ENCODE measurements at regions not wholly inside any gene's neighbourhood (a gene's known extent, or its start where the extent isn't known, plus 50 kb on each side); places are given as distances from the start of the nearest gene placed in this dataset.

GRCh38 chr2:15817748-15818147 is 122.6 kb upstream of the MYCN start:
- no peak for TF ChIP-seq CTCF (IDR thresholded peaks at IDR 0.05; ENCODE audit: partially characterized antibody, unreplicated experiment)
- H3K4me1 Mint-ChIP-seq (ENCODE audit: low read depth, unreplicated experiment), result peaks cover 7% of the 10 kb centered on the region
- no peaks in the 10 kb centered on the region for H3K36me3 Mint-ChIP-seq (ENCODE audit: unreplicated experiment)
- H3K4me3 Mint-ChIP-seq (ENCODE audit: unreplicated experiment), result no peak overlapping the region
- H3K27ac Mint-ChIP-seq (ENCODE audit: unreplicated experiment), result no peak overlapping the region
- H3K9me3 Mint-ChIP-seq (ENCODE audit: unreplicated experiment), result no peaks in the 10 kb centered on the region
- DNase-seq, result no peak
- H3K27me3 Mint-ChIP-seq (ENCODE audit: unreplicated experiment), result peaks cover 3% of the 10 kb centered on the region

GRCh38 chr2:15818318-15818753 is 122.0 kb upstream of the MYCN start:
- Mint-ChIP-seq H3K9me3 (ENCODE audit: unreplicated experiment) (no peaks in the 10 kb centered on the region), H3K36me3 (ENCODE audit: unreplicated experiment) (no peaks in the 10 kb centered on the region), H3K4me3 (ENCODE audit: unreplicated experiment) (no peak overlapping the region), H3K27ac (ENCODE audit: unreplicated experiment) (no peak overlapping the region), H3K27me3 (ENCODE audit: unreplicated experiment) (peaks cover 6% of the 10 kb centered on the region), H3K4me1 (ENCODE audit: low read depth, unreplicated experiment) (peaks cover 5% of the 10 kb centered on the region)
- no peak for TF ChIP-seq CTCF (IDR thresholded peaks at IDR 0.05; ENCODE audit: partially characterized antibody, unreplicated experiment)
- no peak for DNase-seq

- no peak for DNase-seq
- Mint-ChIP-seq H3K9me3 (ENCODE audit: unreplicated experiment) (no peaks in the 10 kb centered on the region), H3K4me3 (ENCODE audit: unreplicated experiment) (no peak overlapping the region), H3K27ac (ENCODE audit: unreplicated experiment) (no peak overlapping the region), H3K4me1 (ENCODE audit: low read depth, unreplicated experiment) (peaks cover 4% of the 10 kb centered on the region), H3K36me3 (ENCODE audit: unreplicated experiment) (no peaks in the 10 kb centered on the region), H3K27me3 (ENCODE audit: unreplicated experiment) (peaks cover 5% of the 10 kb centered on the region)
- no peak for TF ChIP-seq CTCF (IDR thresholded peaks at IDR 0.05; ENCODE audit: partially characterized antibody, unreplicated experiment)
Observed at GRCh38 chr2:15818881-15819280, 121.5 kb upstream of the MYCN start.

- no peak for TF ChIP-seq CTCF (IDR thresholded peaks at IDR 0.05; ENCODE audit: partially characterized antibody, unreplicated experiment)
- H3K27ac Mint-ChIP-seq (ENCODE audit: unreplicated experiment), result no peak overlapping the region
- peaks cover 4% of the 10 kb centered on the region for H3K27me3 Mint-ChIP-seq (ENCODE audit: unreplicated experiment)
- H3K9me3 Mint-ChIP-seq (ENCODE audit: unreplicated experiment), result no peaks in the 10 kb centered on the region
- peaks cover 2% of the 10 kb centered on the region for H3K4me1 Mint-ChIP-seq (ENCODE audit: low read depth, unreplicated experiment)
- H3K36me3 Mint-ChIP-seq (ENCODE audit: unreplicated experiment), result no peaks in the 10 kb centered on the region
- no peak for DNase-seq
- no peak overlapping the region for H3K4me3 Mint-ChIP-seq (ENCODE audit: unreplicated experiment)
Observed at GRCh38 chr2:15819562-15820256, 120.6 kb upstream of the MYCN start.

- no peak for TF ChIP-seq CTCF (IDR thresholded peaks at IDR 0.05; ENCODE audit: partially characterized antibody, unreplicated experiment)
- Mint-ChIP-seq H3K36me3 (ENCODE audit: unreplicated experiment) (no peaks in the 10 kb centered on the region), H3K27ac (ENCODE audit: unreplicated experiment) (no peak overlapping the region), H3K4me1 (ENCODE audit: low read depth, unreplicated experiment) (peaks cover 2% of the 10 kb centered on the region), H3K27me3 (ENCODE audit: unreplicated experiment) (peaks cover 4% of the 10 kb centered on the region), H3K9me3 (ENCODE audit: unreplicated experiment) (no peaks in the 10 kb centered on the region), H3K4me3 (ENCODE audit: unreplicated experiment) (no peak overlapping the region)
- no peak for DNase-seq
Observed at GRCh38 chr2:15820257-15820566, 120.1 kb upstream of the MYCN start.
